H1 (cell line): ENCODE measurements at regions not wholly inside any gene's neighbourhood (a gene's known extent, or its start where the extent isn't known, plus 50 kb on each side); places are given as distances from the start of the nearest gene placed in this dataset.

Experiments used
- CTCF ChIA-PET: fragments of 300-600 bp; sonication (Branson Sonifier 250); formaldehyde crosslinking; loops from one replicate; lab custom pipeline; 2021; ENCODE audit not compliant: partially characterized antibody; lab: Charles Lee
- POLR2A ChIA-PET: fragments of 300-600 bp; sonication (Branson Sonifier 250); formaldehyde crosslinking; loops from one replicate; lab custom pipeline; 2021; ENCODE audit warnings: inconsistent platforms; ENCODE audit not compliant: partially characterized antibody; lab: Charles Lee
- DNase-seq, 2 experiments: peaks; one replicate each; pipeline versions ENCODE4 v3.0.0 to v3.0.0-alpha.2; 2010 to 2022; ENCODE audit warnings: low spot score in 2 of 2, low read depth in 1 of 2, mixed read lengths in 1 of 2
- FAIRE-seq: peaks from 2 replicates; lab custom pipeline; 2011; peaks lifted over from hg19 to GRCh38; lab: Jason Lieb, UNC
- H2AFZ ChIP-seq: 2 replicates; pipeline ENCODE4 v1.8.1; 2012; ENCODE audit warnings: low read length, inconsistent platforms
- H2AK5ac ChIP-seq: 2 replicates; pipeline ENCODE4 v1.6.1; 2013; ENCODE audit warnings: low read depth, low read length
- H2BK120ac ChIP-seq: replicated peaks from 2 replicates; pipeline ENCODE3; 2013; ENCODE audit warnings: low read depth, low read length, inconsistent platforms
- H2BK12ac ChIP-seq: 2 replicates; pipeline ENCODE4 v1.6.1; 2013; ENCODE audit warnings: low read depth, low read length
- H2BK15ac ChIP-seq: 2 replicates; pipeline ENCODE4 v1.6.1; 2013; ENCODE audit warnings: low read length
- H2BK20ac ChIP-seq: 2 replicates; pipeline ENCODE4 v1.6.1; 2013; ENCODE audit warnings: low read length
- H2BK5ac ChIP-seq: 2 replicates; pipeline ENCODE4 v1.6.1; 2013; ENCODE audit warnings: low read depth, low read length
- H3K14ac ChIP-seq: 2 replicates; pipeline ENCODE4 v1.6.1; 2013; ENCODE audit warnings: inconsistent platforms; ENCODE audit not compliant: insufficient read length
- H3K18ac ChIP-seq: 2 replicates; pipeline ENCODE4 v1.6.1; 2013; ENCODE audit warnings: low read length; ENCODE audit errors: extremely low read depth
- H3K23ac ChIP-seq: 2 replicates; pipeline ENCODE4 v1.6.1; 2013; ENCODE audit warnings: inconsistent platforms; ENCODE audit not compliant: insufficient read length
- H3K23me2 ChIP-seq: 2 replicates; pipeline ENCODE4 v1.6.1; 2013; ENCODE audit warnings: low read depth, low read length
- H3K27ac ChIP-seq: 2 replicates; pipeline ENCODE4 v1.6.1; 2011; ENCODE audit warnings: low read depth, low read length, inconsistent platforms
- H3K27me3 ChIP-seq, 4 experiments: replicated peaks in 1 of 4; 1 replicate in 1 of 4; 2 replicates in 3 of 4; pipeline versions ENCODE4 v1.6.1 to v1.8.1; 2011 to 2013; ENCODE audit warnings: low read length in 3 of 4, mild to moderate bottlenecking in 3 of 4, inconsistent platforms in 2 of 4, mixed read lengths in 2 of 4, moderate library complexity in 1 of 4; ENCODE audit not compliant: control insufficient read depth in 3 of 4, insufficient read depth in 3 of 4; ENCODE audit errors: extremely low read depth in 1 of 4
- H3K36me3 ChIP-seq, 4 experiments: 2 replicates each; pipeline versions ENCODE4 v1.6.1 to v1.8.1; 2011 to 2013; ENCODE audit warnings: mild to moderate bottlenecking in 4 of 4, low read length in 3 of 4, moderate library complexity in 2 of 4, control low read depth in 1 of 4, inconsistent platforms in 1 of 4; ENCODE audit not compliant: insufficient read depth in 4 of 4, control insufficient read depth in 2 of 4
- H3K4ac ChIP-seq: replicated peaks from 2 replicates; pipeline ENCODE3; 2013; ENCODE audit warnings: low read length, low read depth, mixed read lengths, inconsistent platforms; ENCODE audit not compliant: insufficient read length
- H3K4me1 ChIP-seq, 4 experiments: replicated peaks in 1 of 4; 1 replicate in 1 of 4; 2 replicates in 3 of 4; pipeline versions ENCODE4 v1.6.1 to v1.8.1; 2011 to 2013; ENCODE audit warnings: low read length in 3 of 4, inconsistent platforms in 2 of 4, mixed read lengths in 1 of 4; ENCODE audit not compliant: insufficient read depth in 4 of 4, control insufficient read depth in 3 of 4
- H3K4me2 ChIP-seq, 2 experiments: 2 replicates each; pipeline versions ENCODE4 v1.6.1 to v1.8.1; 2011 to 2013; ENCODE audit warnings: low read depth in 2 of 2, low read length in 2 of 2, control low read depth in 1 of 2, inconsistent platforms in 1 of 2, mild to moderate bottlenecking in 1 of 2; ENCODE audit not compliant: insufficient read depth in 1 of 2
- H3K4me3 ChIP-seq, 4 experiments: fragments of 200-600, 300-600 bp in 1 of 4; sonication (generic), shearing (Covaris generic), sonication (Bioruptor Twin) in 1 of 4; 2 replicates each; pipeline versions ENCODE4 v1.5.1 to v1.8.1; 2011 to 2016; ENCODE audit warnings: low read length in 4 of 4, low read depth in 3 of 4, control low read depth in 2 of 4, inconsistent platforms in 2 of 4, mild to moderate bottlenecking in 2 of 4, mixed read lengths in 1 of 4, moderate library complexity in 1 of 4; ENCODE audit not compliant: insufficient read depth in 2 of 4; ENCODE audit errors: extremely low read depth in 1 of 4
- H3K56ac ChIP-seq: replicated peaks from 2 replicates; pipeline ENCODE3; 2013; ENCODE audit warnings: low read depth, mild to moderate bottlenecking, mixed read lengths, low read length, inconsistent platforms; ENCODE audit not compliant: insufficient read length
- H3K79me1 ChIP-seq: 2 replicates; pipeline ENCODE4 v1.6.1; 2013; ENCODE audit warnings: low read depth, low read length, control low read depth
- H3K79me2 ChIP-seq, 2 experiments: 2 replicates each; pipeline versions ENCODE4 v1.6.1 to v1.8.1; 2012 to 2013; ENCODE audit warnings: low read length in 2 of 2, mild to moderate bottlenecking in 2 of 2, inconsistent platforms in 1 of 2; ENCODE audit not compliant: insufficient read depth in 2 of 2, control insufficient read depth in 1 of 2
- H3K9ac ChIP-seq, 4 experiments: replicated peaks in 1 of 4; 1 replicate in 1 of 4; 2 replicates in 3 of 4; pipeline versions ENCODE4 v1.6.1 to v1.8.1; 2011 to 2013; ENCODE audit warnings: low read depth in 3 of 4, low read length in 3 of 4, control low read depth in 2 of 4, mild to moderate bottlenecking in 2 of 4, moderate library complexity in 2 of 4, inconsistent platforms in 1 of 4; ENCODE audit errors: extremely low read depth in 1 of 4
- H3K9me3 ChIP-seq, 2 experiments: 2 replicates each; pipeline versions ENCODE4 v1.6.1 to v1.8.1; 2012 to 2013; ENCODE audit warnings: mild to moderate bottlenecking in 2 of 2, moderate library complexity in 2 of 2, control low read depth in 1 of 2, inconsistent platforms in 1 of 2, low read depth in 1 of 2, low read length in 1 of 2, mixed read lengths in 1 of 2; ENCODE audit not compliant: insufficient read depth in 2 of 2
- H4K20me1 ChIP-seq, 2 experiments: replicated peaks in 1 of 2; 2 replicates each; pipeline versions ENCODE3 to v1.8.1; 2011 to 2013; ENCODE audit warnings: inconsistent platforms in 2 of 2, low read length in 2 of 2, mild to moderate bottlenecking in 1 of 2; ENCODE audit not compliant: insufficient read depth in 2 of 2, control insufficient read depth in 1 of 2
- H4K5ac ChIP-seq: 2 replicates; pipeline ENCODE4 v1.6.1; 2013; ENCODE audit warnings: low read length, low read depth, mixed read lengths, inconsistent platforms; ENCODE audit not compliant: insufficient read length
- H4K8ac ChIP-seq: 2 replicates; pipeline ENCODE4 v1.8.0; 2013; ENCODE audit warnings: mild to moderate bottlenecking, moderate library complexity, low read length, inconsistent platforms; ENCODE audit not compliant: insufficient read depth; ENCODE audit errors: extremely low read depth
- H4K91ac ChIP-seq: replicated peaks from 2 replicates; pipeline ENCODE3; 2013; ENCODE audit warnings: low read length, mixed read lengths, inconsistent platforms; ENCODE audit not compliant: insufficient read length
- BCL11A ChIP-seq, 2 experiments: IDR thresholded peaks; one replicate each; pipeline ENCODE4 v1.6.1; 2011; ENCODE audit warnings: low read depth in 2 of 2, low read length in 2 of 2, mild to moderate bottlenecking in 2 of 2
- HDAC6 ChIP-seq: IDR thresholded peaks from one replicate; pipeline ENCODE4 v1.7.1; 2012; ENCODE audit warnings: low read depth, mild to moderate bottlenecking, inconsistent platforms, low read length, moderate library complexity
- JUN ChIP-seq: IDR thresholded peaks from 2 replicates; pipeline ENCODE4 v1.6.1; 2011; ENCODE audit warnings: low read depth, mild to moderate bottlenecking, improper control_type of control experiment, low read length
- KDM1A ChIP-seq: fragments of 200-600, 300-600 bp; sonication (generic); IDR thresholded peaks from 2 replicates; pipeline ENCODE4 v1.7.1; 2016; ENCODE audit warnings: mild to moderate bottlenecking, low read length, borderline replicate concordance
- MAFK ChIP-seq: IDR thresholded peaks from 2 replicates; pipeline ENCODE4 v1.6.1; 2012; ENCODE audit warnings: low read depth, mild to moderate bottlenecking, improper control_type of control experiment, low read length
- NRF1 ChIP-seq: IDR thresholded peaks from 2 replicates; pipeline ENCODE4 v1.6.1; 2011; ENCODE audit warnings: mild to moderate bottlenecking, low read depth, low read length, improper control_type of control experiment
- POLR2A ChIP-seq, 2 experiments: IDR thresholded peaks; 1 replicate in 1 of 2; 2 replicates in 1 of 2; pipeline ENCODE4 v1.6.1; 2011; ENCODE audit warnings: low read depth in 2 of 2, low read length in 2 of 2, mild to moderate bottlenecking in 2 of 2; ENCODE audit errors: control extremely low read depth in 1 of 2
- POLR2AphosphoS5 ChIP-seq: IDR thresholded peaks from 2 replicates; pipeline ENCODE4 v1.6.1; 2011; ENCODE audit warnings: low read depth, low read length
- RBBP5 ChIP-seq: IDR thresholded peaks from 2 replicates; pipeline ENCODE4 v1.7.1; 2012; ENCODE audit warnings: low read depth, mild to moderate bottlenecking, inconsistent platforms, low read length, moderate library complexity, borderline replicate concordance
- RNF2 ChIP-seq: fragments of 200-900, 300-1000 bp; sonication (generic); IDR thresholded peaks from 2 replicates; pipeline ENCODE4 v1.7.1; 2016; ENCODE audit warnings: borderline replicate concordance, low read depth, mild to moderate bottlenecking, antibody characterized with exemption, low read length; ENCODE audit not compliant: poor library complexity, severe bottlenecking; ENCODE audit errors: missing control alignments
- SIRT6 ChIP-seq: IDR thresholded peaks from one replicate; pipeline ENCODE4 v1.7.1; 2012; ENCODE audit warnings: low read length, inconsistent platforms
- SRF ChIP-seq: IDR thresholded peaks from 2 replicates; pipeline ENCODE4 v1.6.1; 2011; ENCODE audit warnings: mild to moderate bottlenecking, low read depth, low read length, moderate library complexity
- TAF1 ChIP-seq: IDR thresholded peaks from 2 replicates; pipeline ENCODE4 v1.6.1; 2011; ENCODE audit warnings: mild to moderate bottlenecking, low read depth, low read length
- TBP ChIP-seq: IDR thresholded peaks from 2 replicates; pipeline ENCODE4 v1.6.1; 2011; ENCODE audit warnings: low read depth, low read length, improper control_type of control experiment
- YY1 ChIP-seq: IDR thresholded peaks from 2 replicates; pipeline ENCODE4 v1.6.1; 2011; ENCODE audit warnings: low read depth, mild to moderate bottlenecking, low read length
- WGBS, 2 experiments: shearing (Covaris generic) in 1 of 2; methylation state at CpG; one replicate each; pipeline versions ENCODE4 v1.1.6 to v1.1.7; 2013 to 2015; ENCODE audit warnings: low lambda C conversion rate in 2 of 2, mixed read lengths in 2 of 2, inconsistent platforms in 1 of 2, low coverage in 1 of 2, missing lambda C conversion rate in 1 of 2; ENCODE audit not compliant: insufficient replicate concordance in 2 of 2, insufficient coverage in 1 of 2, insufficient read length in 1 of 2; ENCODE audit errors: extremely low coverage in 1 of 2, missing lambda C conversion rate in 1 of 2; 5-methylcytosine and 5-hydroxymethylcytosine counted together

GRCh38 chr6:126963077-126963809 is 155.2 kb upstream of the RSPO3 start:
- no peaks in the 10 kb centered on the region for H3K9me3 ChIP-seq
- H4K91ac ChIP-seq: no peak overlapping the region
- H3K79me1 ChIP-seq: no peaks in the 10 kb centered on the region
- H4K5ac ChIP-seq: no peak overlapping the region
- no peak overlapping the region for H3K4me3 ChIP-seq
- peak overlapping the region; percentile 9 to 24; a peak in 1 of 4 replicates for H3K4me2 ChIP-seq
- no peak overlapping the region for H3K14ac ChIP-seq
- H3K36me3 ChIP-seq: no peaks in the 10 kb centered on the region
- no peaks in the 10 kb centered on the region for H4K20me1 ChIP-seq
- no peak overlapping the region for H3K4ac ChIP-seq
- no peak overlapping the region for H2BK20ac ChIP-seq
- H3K18ac ChIP-seq: no peak overlapping the region
- no peaks in the 10 kb centered on the region for H3K79me2 ChIP-seq
- H2BK15ac ChIP-seq: no peak overlapping the region
- no peak overlapping the region for H2BK12ac ChIP-seq
- DNase-seq (no peak), FAIRE-seq (no peak)
- ChIA-PET CTCF (interaction anchor here (0.6 kb wide), 1 partner anchor 335 kb away, joined by 3 read pairs; no protein-coding TSS in a partner anchor), POLR2A (no interaction called here)
- H3K27ac ChIP-seq: no peak overlapping the region
- 60% methylated on average over 8 of the region's 8 CpGs; no CpG with 5 or more reads in 1 of the 2 experiments for WGBS, 2 experiments
- no peak overlapping the region for H4K8ac ChIP-seq
- H3K27me3 ChIP-seq: no peaks in the 10 kb centered on the region
- no peak overlapping the region for H3K56ac ChIP-seq
- H2AFZ ChIP-seq: no peak overlapping the region
- H3K4me1 ChIP-seq: peaks cover 0 to 7% (median 2%) of the 10 kb centered on the region in 4 experiments; a peak in 5 of 7 replicates
- H2BK120ac ChIP-seq: no peak overlapping the region
- no peak overlapping the region for H2BK5ac ChIP-seq
- H3K23me2 ChIP-seq: no peaks in the 10 kb centered on the region
- H3K23ac ChIP-seq: no peak overlapping the region
- no peak overlapping the region for H2AK5ac ChIP-seq
- H3K9ac ChIP-seq: no peak overlapping the region
- TF ChIP-seq BCL11A (IDR thresholded peaks at IDR 0.05; ENCODE audit: low read depth in 2 of 2, low read length in 2 of 2) (no peak), HDAC6 (no peak), RNF2 (no peak), POLR2AphosphoS5 (no peak), JUN (no peak), MAFK (0 out of 2 replicates have a peak, but pooled peaks have one; percentile 6), RBBP5 (no peak), KDM1A (no peak), TBP (no peak), SIRT6 (no peak), POLR2A (IDR thresholded peaks at IDR 0.05; ENCODE audit: control extremely low read depth in 1 of 2, low read depth in 2 of 2, low read length in 2 of 2) (no peak), SRF (no peak), TAF1 (no peak), YY1 (no peak), NRF1 (no peak)
